ENCODE measurements at regions not wholly inside any gene's neighbourhood (a gene's known extent, or its start where the extent isn't known, plus 50 kb on each side); places are given as distances from the start of the nearest gene placed in this dataset.

GRCh38 chr1:214844319-214844718, 238.2 kb upstream of the KCNK2 start:
- no peak for DNase-seq
- H3K4me3 ChIP-seq = no peak overlapping the region
- no peak for ATAC-seq
- 46 to 57% (median 49%) methylated on average over 4 of the region's 4 CpGs for WGBS, 3 donors
- no peaks in the 10 kb centered on the region for H3K4me1 ChIP-seq
- H3K36me3 ChIP-seq (ENCODE audit: insufficient read depth in 1 of 2, low read depth in 1 of 2) = no peaks in the 10 kb centered on the region
- no peaks in the 10 kb centered on the region for H3K9me3 ChIP-seq
- H3K27me3 ChIP-seq (ENCODE audit: insufficient read depth in 3 of 3, low read length in 2 of 3) = peaks cover 0 to 3% (median 0%) of the 10 kb centered on the region in 3 donors
- no peak for TF ChIP-seq CTCF (IDR thresholded peaks at IDR 0.05)
- intact Hi-C loops (cut with DNase I) = no loop called here
- no peak overlapping the region for H3K27ac ChIP-seq

- Histone ChIP-seq H3K27me3 (ENCODE audit: insufficient read depth in 3 of 3, low read length in 2 of 3) (peaks cover 0 to 3% (median 0%) of the 10 kb centered on the region in 3 donors), H3K4me1 (no peaks in the 10 kb centered on the region), H3K4me3 (no peak overlapping the region), H3K36me3 (ENCODE audit: insufficient read depth in 1 of 2, low read depth in 1 of 2) (no peaks in the 10 kb centered on the region), H3K27ac (no peak overlapping the region), H3K9me3 (peaks cover 10% of the 10 kb centered on the region)
- DNase-seq (no peak), ATAC-seq (no peak)
- 92 to 94% (median 92%) methylated on average over 5 of the region's 5 CpGs for WGBS, 3 donors
- no peak for TF ChIP-seq CTCF (IDR thresholded peaks at IDR 0.05)
- intact Hi-C loops (cut with DNase I) = no loop called here
Measured at GRCh38 chr1:214846276-214846675, 236.3 kb upstream of the KCNK2 start.

- intact Hi-C loops (cut with DNase I) = no loop called here
- ATAC-seq = no peak
- no peak for TF ChIP-seq CTCF (IDR thresholded peaks at IDR 0.05)
Measured at GRCh38 chr1:214847071-214847810, 235.3 kb upstream of the KCNK2 start.

GRCh38 chr1:214848101-214848500, 234.4 kb upstream of the KCNK2 start:
- Histone ChIP-seq H3K4me1 (no peaks in the 10 kb centered on the region), H3K4me3 (no peak overlapping the region), H3K9me3 (peaks cover 10% of the 10 kb centered on the region), H3K36me3 (ENCODE audit: insufficient read depth in 1 of 2, low read depth in 1 of 2) (no peaks in the 10 kb centered on the region), H3K27me3 (ENCODE audit: insufficient read depth in 3 of 3, low read length in 2 of 3) (no peaks in the 10 kb centered on the region), H3K27ac (no peak overlapping the region)
- 71 to 77% (median 77%) methylated on average over 2 of the region's 2 CpGs for WGBS, 3 donors
- DNase-seq = no peak
- ATAC-seq = no peak
- TF ChIP-seq CTCF (IDR thresholded peaks at IDR 0.05) = no peak
- intact Hi-C loops (cut with DNase I) = no loop called here

More at GRCh38 chr1:214847071-214847810, 235.3 kb upstream of the KCNK2 start:
- WGBS, 3 donors = 33 to 43% (median 37%) methylated on average over 7 of the region's 7 CpGs
- DNase-seq = no peak
- Histone ChIP-seq H3K27me3 (ENCODE audit: insufficient read depth in 3 of 3, low read length in 2 of 3) (no peaks in the 10 kb centered on the region), H3K4me1 (no peaks in the 10 kb centered on the region), H3K27ac (no peak overlapping the region), H3K4me3 (no peak overlapping the region), H3K36me3 (ENCODE audit: insufficient read depth in 1 of 2, low read depth in 1 of 2) (no peaks in the 10 kb centered on the region), H3K9me3 (peaks cover 10% of the 10 kb centered on the region)

Measured in psoas muscle (tissue), 7 donors.